BE2C (cell line): ENCODE measurements at regions not wholly inside any gene's neighbourhood (a gene's known extent, or its start where the extent isn't known, plus 50 kb on each side); places are given as distances from the start of the nearest gene placed in this dataset.

Experiments
- DNase-seq: peaks from one replicate; pipeline ENCODE4 v3.0.0-alpha.2; 2020
- H3K27me3 ChIP-seq: fragments of 250-450 bp; sonication (Bioruptor Pico); 2 replicates; pipeline ENCODE4 v1.5.1; 2020; ENCODE audit warnings: mild to moderate bottlenecking
- H3K36me3 ChIP-seq: fragments of 250-450 bp; sonication (Bioruptor Pico); 2 replicates; pipeline ENCODE4 v1.5.1; 2020; ENCODE audit warnings: mild to moderate bottlenecking
- H3K4me1 ChIP-seq: fragments of 250-450 bp; sonication (Bioruptor Pico); 2 replicates; pipeline ENCODE4 v1.5.1; 2020
- H3K4me3 ChIP-seq: 2 replicates; pipeline ENCODE4 v1.5.1; 2011; ENCODE audit warnings: low read depth, low read length
- H3K9me3 ChIP-seq: fragments of 250-450 bp; sonication (Bioruptor Pico); 2 replicates; pipeline ENCODE4 v1.5.1; 2020
- CTCF ChIP-seq: IDR thresholded peaks from 2 replicates; pipeline ENCODE4 v1.5.1; 2012; ENCODE audit warnings: mild to moderate bottlenecking, low read depth, low read length

- H3K36me3 ChIP-seq, result no peaks in the 10 kb centered on the region
- H3K4me3 ChIP-seq, result no peak overlapping the region
- no peak for TF ChIP-seq CTCF
- no peaks in the 10 kb centered on the region for H3K4me1 ChIP-seq
- no peak for DNase-seq
- no peaks in the 10 kb centered on the region for H3K27me3 ChIP-seq
- H3K9me3 ChIP-seq, result no peaks in the 10 kb centered on the region
These were observed 1089.8 kb upstream of the NCAM2 start for GRCh38 chr21:19908390-19908789.

DNA sequence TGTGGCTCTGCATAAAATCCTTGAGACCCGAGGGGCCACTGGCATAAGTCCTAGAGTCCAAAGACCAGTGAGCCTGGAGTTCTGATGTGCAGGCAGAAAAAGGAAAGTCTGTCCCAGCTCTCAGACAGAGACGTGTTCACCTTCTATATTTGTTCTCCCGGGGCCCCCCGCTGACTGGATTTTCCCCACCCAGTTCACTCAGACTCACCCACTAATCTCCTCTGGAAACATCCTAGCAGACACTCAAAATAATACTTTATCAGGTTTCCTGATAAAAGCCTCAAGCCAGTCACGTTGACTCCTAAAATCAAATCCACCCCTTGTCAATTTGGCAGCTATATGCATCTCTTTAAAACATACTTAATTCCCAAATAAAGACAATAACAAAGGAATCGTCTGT, 1084.2 kb upstream of the NCAM2 start:
- Histone ChIP-seq H3K9me3 (no peaks in the 10 kb centered on the region), H3K4me1 (no peaks in the 10 kb centered on the region), H3K27me3 (no peaks in the 10 kb centered on the region), H3K36me3 (no peaks in the 10 kb centered on the region), H3K4me3 (no peak overlapping the region)
- DNase-seq, result no peak
- no peak for TF ChIP-seq CTCF

GRCh38 chr21:19921211-19921610, 1077.0 kb upstream of the NCAM2 start:
- H3K36me3 ChIP-seq, result no peaks in the 10 kb centered on the region
- H3K27me3 ChIP-seq, result no peaks in the 10 kb centered on the region
- no peaks in the 10 kb centered on the region for H3K9me3 ChIP-seq
- H3K4me1 ChIP-seq, result no peaks in the 10 kb centered on the region
- no peak for DNase-seq
- no peak overlapping the region for H3K4me3 ChIP-seq
- no peak for TF ChIP-seq CTCF

- no peaks in the 10 kb centered on the region for H3K9me3 ChIP-seq
These were observed 1076.1 kb upstream of the NCAM2 start for GRCh38 chr21:19922122-19922521.

DNA sequence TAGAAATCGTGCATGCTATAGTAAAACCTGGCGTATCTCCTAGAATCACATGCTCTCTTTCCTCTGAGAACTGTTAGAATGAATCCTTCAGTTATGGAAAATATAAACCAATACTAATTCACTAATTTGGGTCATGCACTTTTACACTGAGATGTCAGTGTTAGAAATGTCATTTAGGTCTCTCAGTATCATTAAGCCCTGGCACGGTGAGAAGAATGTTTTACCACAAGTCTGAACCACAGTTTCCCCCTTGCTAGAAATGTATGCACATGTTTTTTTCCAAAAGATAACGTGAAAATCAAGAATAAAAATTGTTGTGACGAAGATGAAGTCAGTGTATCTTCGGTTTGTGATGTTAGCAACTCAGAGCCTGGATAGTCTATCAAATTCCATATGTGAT, 1062.7 kb upstream of the NCAM2 start:
- no peaks in the 10 kb centered on the region for H3K4me1 ChIP-seq
- H3K4me3 ChIP-seq, result no peak overlapping the region
- H3K27me3 ChIP-seq, result no peaks in the 10 kb centered on the region
- TF ChIP-seq CTCF, result no peak
- DNase-seq, result no peak
- H3K9me3 ChIP-seq, result no peaks in the 10 kb centered on the region
- no peaks in the 10 kb centered on the region for H3K36me3 ChIP-seq

More at GRCh38 chr21:19922122-19922521, 1076.1 kb upstream of the NCAM2 start:
- Histone ChIP-seq H3K27me3 (no peaks in the 10 kb centered on the region), H3K4me1 (no peaks in the 10 kb centered on the region), H3K4me3 (no peak overlapping the region), H3K36me3 (no peaks in the 10 kb centered on the region)
- peak; percentile 14; the same call in 1 of the 2 replicates for TF ChIP-seq CTCF
- no peak for DNase-seq

DNA sequence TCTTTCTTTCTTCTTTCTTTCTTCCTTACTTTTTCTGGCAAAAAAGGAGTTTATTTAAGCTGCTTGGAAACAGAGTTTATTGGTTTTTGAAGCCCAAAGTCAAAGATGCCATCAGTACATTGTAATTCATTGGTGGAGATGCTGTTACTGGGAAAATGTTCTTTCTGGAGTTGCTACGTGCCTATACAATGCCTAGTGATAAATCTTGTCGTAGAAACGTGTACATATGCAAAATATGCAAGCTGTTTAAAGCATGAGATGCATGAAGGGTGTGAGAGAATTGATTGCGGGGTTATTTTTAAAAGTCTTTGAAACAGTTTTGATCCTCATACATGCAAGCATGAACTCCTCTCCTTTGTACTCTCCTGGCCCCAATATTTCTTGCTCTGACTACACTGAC, 1060.6 kb upstream of the NCAM2 start:
- no peak for TF ChIP-seq CTCF
- H3K9me3 ChIP-seq, result no peaks in the 10 kb centered on the region
- no peaks in the 10 kb centered on the region for H3K27me3 ChIP-seq

More for the DNA sequence above, 1060.6 kb upstream of the NCAM2 start:
- no peak for DNase-seq
- Histone ChIP-seq H3K36me3 (no peaks in the 10 kb centered on the region), H3K4me1 (no peaks in the 10 kb centered on the region), H3K4me3 (no peak overlapping the region)
